Lung (tissue), 11 donors: ENCODE measurements at regions not wholly inside any gene's neighbourhood (a gene's known extent, or its start where the extent isn't known, plus 50 kb on each side); places are given as distances from the start of the nearest gene placed in this dataset.

Experiments
- ATAC-seq: fragments of 200-7000 bp; cut with Tn5 transposase; one replicate; pipeline ENCODE4 v1.9.1; 2020; ENCODE audit warnings: moderate number of reproducible peaks; ENCODE audit not compliant: insufficient read depth, low FRiP score
- DNase-seq, 3 donors: peaks; one replicate each; pipeline ENCODE4 v3.0.0-alpha.2; 2013 to 2017
- H3K27ac ChIP-seq, 2 donors: one replicate each; pipeline ENCODE4 v1.5.1; 2013; ENCODE audit warnings: mild to moderate bottlenecking in 2 of 2, moderate library complexity in 2 of 2, control low read depth in 1 of 2, inconsistent platforms in 1 of 2, low read depth in 1 of 2, low read length in 1 of 2
- H3K27me3 ChIP-seq, 3 donors: one replicate each; pipeline ENCODE4 v1.5.1; 2013; ENCODE audit warnings: low read length in 2 of 3; ENCODE audit not compliant: control insufficient read depth in 3 of 3, insufficient read depth in 3 of 3
- H3K36me3 ChIP-seq, 4 donors: one replicate each; pipeline ENCODE4 v1.5.1; 2013; ENCODE audit warnings: low read length in 4 of 4, mild to moderate bottlenecking in 1 of 4, moderate library complexity in 1 of 4; ENCODE audit not compliant: control insufficient read depth in 4 of 4, insufficient read depth in 4 of 4
- H3K4me1 ChIP-seq, 5 donors: one replicate each; pipeline ENCODE4 v1.5.1; 2013; ENCODE audit warnings: low read length in 5 of 5, mild to moderate bottlenecking in 2 of 5, moderate library complexity in 1 of 5; ENCODE audit not compliant: control insufficient read depth in 5 of 5, insufficient read depth in 5 of 5
- H3K4me3 ChIP-seq: one replicate; pipeline ENCODE4 v1.5.1; 2013; ENCODE audit warnings: mild to moderate bottlenecking, control low read depth, moderate library complexity
- H3K9ac ChIP-seq, 2 donors: one replicate each; pipeline ENCODE4 v1.5.1; 2013; ENCODE audit warnings: low read length in 2 of 2, control low read depth in 1 of 2; ENCODE audit not compliant: insufficient read depth in 1 of 2
- H3K9me3 ChIP-seq, 4 donors: one replicate each; pipeline ENCODE4 v1.5.1; 2013; ENCODE audit warnings: low read length in 3 of 4, mild to moderate bottlenecking in 1 of 4, moderate library complexity in 1 of 4; ENCODE audit not compliant: control insufficient read depth in 4 of 4, insufficient read depth in 3 of 4
- WGBS, 2 donors: extraction: QIAGEN DNeasy Blood & Tissue Kit; methylation state at CpG; one replicate each; pipeline ENCODE4 v1.1.7; 2013; 5-methylcytosine and 5-hydroxymethylcytosine counted together
- TF ChIP-seq, protein P1 (sequence below): IDR thresholded peaks from 2 replicates; pipeline ENCODE4 v1.5.1; 2012; ENCODE audit warnings: mild to moderate bottlenecking; ENCODE audit errors: control extremely low read depth, extremely low read depth
- donor health status: control.
- donor health status: control.
- donor health status: Bipolar disorder and iron deficiency.
- donor health status: healthy.
- donor health status: DM: yes; HTN: yes; CAD: no.

DNA sequence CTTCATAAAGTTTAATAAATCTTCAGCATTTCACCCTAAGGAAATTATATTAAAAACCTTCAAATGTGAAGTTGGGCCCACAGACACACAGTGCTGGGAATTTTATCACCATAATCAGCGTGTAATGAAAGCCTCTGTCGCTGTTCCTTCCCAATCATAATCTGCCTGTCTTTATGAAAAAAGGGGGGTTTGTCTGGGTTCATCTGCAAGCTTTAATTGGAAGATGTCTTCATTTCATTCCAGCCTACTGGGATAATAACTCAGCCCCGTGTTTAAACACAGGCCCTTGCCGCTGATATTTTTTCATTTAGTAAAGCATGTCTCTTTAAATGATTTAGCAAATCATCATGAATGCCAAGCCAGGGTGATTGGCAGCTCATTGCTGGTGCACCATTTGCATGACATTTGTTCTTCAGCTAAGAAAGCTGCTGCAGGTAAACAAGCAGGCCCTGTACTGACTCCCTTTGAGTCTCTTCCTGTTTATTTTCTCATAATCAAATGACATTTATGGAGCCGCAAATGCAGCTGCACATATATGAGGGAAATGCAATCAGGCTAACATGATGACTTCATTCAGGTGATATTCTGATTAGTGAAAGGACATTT lies 362.9 kb upstream of the TLE4 start:
- H3K9me3 ChIP-seq = peaks cover 0 to 4% (median 0%) of the 10 kb centered on the region in 4 donors
- no peak for DNase-seq
- TF ChIP-seq, protein P1, sequence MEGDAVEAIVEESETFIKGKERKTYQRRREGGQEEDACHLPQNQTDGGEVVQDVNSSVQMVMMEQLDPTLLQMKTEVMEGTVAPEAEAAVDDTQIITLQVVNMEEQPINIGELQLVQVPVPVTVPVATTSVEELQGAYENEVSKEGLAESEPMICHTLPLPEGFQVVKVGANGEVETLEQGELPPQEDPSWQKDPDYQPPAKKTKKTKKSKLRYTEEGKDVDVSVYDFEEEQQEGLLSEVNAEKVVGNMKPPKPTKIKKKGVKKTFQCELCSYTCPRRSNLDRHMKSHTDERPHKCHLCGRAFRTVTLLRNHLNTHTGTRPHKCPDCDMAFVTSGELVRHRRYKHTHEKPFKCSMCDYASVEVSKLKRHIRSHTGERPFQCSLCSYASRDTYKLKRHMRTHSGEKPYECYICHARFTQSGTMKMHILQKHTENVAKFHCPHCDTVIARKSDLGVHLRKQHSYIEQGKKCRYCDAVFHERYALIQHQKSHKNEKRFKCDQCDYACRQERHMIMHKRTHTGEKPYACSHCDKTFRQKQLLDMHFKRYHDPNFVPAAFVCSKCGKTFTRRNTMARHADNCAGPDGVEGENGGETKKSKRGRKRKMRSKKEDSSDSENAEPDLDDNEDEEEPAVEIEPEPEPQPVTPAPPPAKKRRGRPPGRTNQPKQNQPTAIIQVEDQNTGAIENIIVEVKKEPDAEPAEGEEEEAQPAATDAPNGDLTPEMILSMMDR = no peak
- ATAC-seq = no peak
- no peak overlapping the region for H3K4me3 ChIP-seq
- no peak overlapping the region for H3K27ac ChIP-seq
- H3K4me1 ChIP-seq = peaks cover 0 to 2% (median 0%) of the 10 kb centered on the region in 5 donors
- no peaks in the 10 kb centered on the region for H3K36me3 ChIP-seq
- WGBS, 2 donors = 77 to 86% methylated on average over 5 of the region's 5 CpGs
- no peak overlapping the region for H3K9ac ChIP-seq
- peaks cover 0 to 4% (median 0%) of the 10 kb centered on the region in 3 donors for H3K27me3 ChIP-seq

DNA sequence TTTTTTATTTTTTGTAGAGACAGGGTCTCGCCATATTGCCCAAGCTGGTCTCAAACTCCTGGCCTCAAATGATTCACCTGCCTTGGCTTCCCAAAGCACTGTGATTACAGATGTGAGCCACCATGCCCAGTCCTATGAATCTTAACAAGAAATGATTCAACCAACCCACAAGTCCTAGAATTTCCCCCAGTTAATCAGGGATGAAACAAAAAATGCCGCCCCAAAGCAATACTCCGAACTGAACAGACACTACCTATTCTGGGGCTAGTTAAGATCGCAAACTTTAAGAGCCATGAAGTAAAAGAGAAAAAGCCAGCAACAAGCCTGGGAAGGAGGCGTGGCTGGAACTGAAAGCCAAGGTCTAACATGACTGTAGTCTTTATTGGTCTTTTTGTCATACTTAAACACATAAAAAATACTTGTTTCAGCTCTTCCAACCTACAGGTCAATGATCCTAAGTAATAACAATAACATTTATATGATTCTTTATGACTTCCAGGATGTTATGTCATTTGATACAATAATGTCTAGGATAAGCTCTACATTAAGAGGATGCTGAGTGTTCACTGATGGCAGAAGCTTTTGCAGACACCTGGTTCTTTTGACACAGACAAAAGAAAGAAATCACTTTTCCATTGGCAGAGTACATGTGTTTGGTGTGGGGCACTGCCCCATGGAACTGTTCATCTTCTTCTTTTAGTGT lies 361.1 kb upstream of the TLE4 start:
- 93 to 95% methylated on average over 5 of the region's 5 CpGs for WGBS, 2 donors

DNA sequence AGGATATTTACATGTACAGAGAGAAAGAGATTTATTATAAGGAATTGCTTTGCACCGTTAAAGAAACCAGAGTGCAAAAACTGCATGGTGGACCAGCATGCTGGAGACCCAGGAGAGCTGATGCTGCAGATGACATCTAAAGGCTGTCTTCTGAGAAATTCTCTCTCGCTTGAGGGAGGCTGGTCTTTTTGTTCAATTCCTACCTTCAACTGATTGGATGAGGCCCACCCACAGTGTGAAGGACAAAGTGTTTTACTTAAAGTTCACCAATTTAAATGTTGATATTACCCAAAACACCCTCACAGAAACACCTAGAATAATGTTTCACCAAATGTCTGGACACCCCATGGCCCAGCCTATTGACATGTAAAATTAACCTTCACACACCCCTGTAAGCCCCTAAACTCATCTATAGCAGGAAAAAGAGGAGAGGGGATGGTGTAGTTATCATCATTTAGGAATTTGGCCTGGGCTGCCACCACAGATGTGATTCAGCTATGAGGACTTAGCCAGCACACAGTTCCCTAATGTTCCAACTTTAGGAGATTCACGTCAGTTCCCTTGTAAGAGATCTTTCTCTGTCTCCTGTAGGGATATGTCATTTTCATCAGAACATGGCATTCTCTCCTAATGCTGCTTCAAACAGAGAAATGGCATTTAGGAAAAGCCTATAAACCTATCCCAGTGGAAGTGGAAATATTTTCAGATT lies 358.2 kb upstream of the TLE4 start:
- Histone ChIP-seq H3K36me3 (no peaks in the 10 kb centered on the region), H3K9ac (no peak overlapping the region), H3K27ac (no peak overlapping the region), H3K27me3 (no peaks in the 10 kb centered on the region), H3K9me3 (peaks cover 0 to 4% (median 0%) of the 10 kb centered on the region in 4 donors), H3K4me1 (no peaks in the 10 kb centered on the region), H3K4me3 (no peak overlapping the region)
- ATAC-seq = no peak
- WGBS, 2 donors = 93 to 94% methylated on average over 3 of the region's 3 CpGs
- TF ChIP-seq, protein P1 = no peak
- DNase-seq = no peak

More for the DNA sequence above, 361.1 kb upstream of the TLE4 start:
- Histone ChIP-seq H3K9ac (no peak overlapping the region), H3K4me3 (no peak overlapping the region), H3K27ac (no peak overlapping the region), H3K27me3 (peaks cover 0 to 4% (median 0%) of the 10 kb centered on the region in 3 donors), H3K9me3 (peaks cover 0 to 4% (median 0%) of the 10 kb centered on the region in 4 donors), H3K4me1 (no peaks in the 10 kb centered on the region), H3K36me3 (no peaks in the 10 kb centered on the region)
- TF ChIP-seq, protein P1 = no peak
- ATAC-seq (no peak), DNase-seq (no peak)
